ENCODE measurements at regions not wholly inside any gene's neighbourhood (a gene's known extent, or its start where the extent isn't known, plus 50 kb on each side); places are given as distances from the start of the nearest gene placed in this dataset.
"Not testable (repeated sequence)": the region's sequence is repeated elsewhere in the genome, so short reads cannot be mapped to it uniquely, and the experiment has no call there.

DNA sequence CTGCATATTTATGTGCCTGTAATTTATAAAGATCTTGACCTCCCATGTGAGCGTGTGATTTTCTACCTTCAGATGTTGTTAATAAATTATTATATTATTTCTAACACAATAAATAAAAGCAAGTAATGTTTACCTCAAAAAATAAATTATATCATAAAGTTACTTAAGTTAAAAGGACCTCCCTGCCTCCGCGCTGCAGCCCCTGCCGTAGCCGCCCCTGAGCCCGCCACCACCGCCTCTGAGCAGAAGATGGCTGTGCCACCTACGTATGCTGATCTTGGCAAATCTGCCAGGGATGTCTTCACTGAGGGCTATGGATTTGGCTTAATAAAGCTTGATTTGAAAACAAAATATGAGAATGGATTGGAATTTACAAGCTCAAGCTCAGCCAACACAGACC is 119.6 kb upstream of the BRWD3 start:
- DNase-seq: no peak

DNA sequence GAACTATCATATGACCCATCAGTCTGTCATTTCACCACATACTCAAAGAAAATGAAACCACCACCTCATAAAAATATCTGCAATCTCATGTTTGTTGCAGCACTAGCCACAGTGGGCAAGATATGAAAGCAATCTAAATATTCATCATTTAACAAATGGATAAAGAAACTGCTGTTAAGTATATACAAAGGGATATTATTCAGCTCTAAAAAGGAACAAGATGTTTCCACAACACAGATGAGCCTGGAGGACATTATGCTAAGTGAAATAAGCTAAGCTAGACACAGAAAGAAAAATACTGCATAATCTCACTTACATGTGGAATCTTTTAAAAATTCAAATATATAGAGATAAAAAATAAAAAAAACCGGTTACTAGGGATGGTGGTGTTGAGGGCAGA is 108.2 kb upstream of the BRWD3 start:
- no peak for DNase-seq

DNA sequence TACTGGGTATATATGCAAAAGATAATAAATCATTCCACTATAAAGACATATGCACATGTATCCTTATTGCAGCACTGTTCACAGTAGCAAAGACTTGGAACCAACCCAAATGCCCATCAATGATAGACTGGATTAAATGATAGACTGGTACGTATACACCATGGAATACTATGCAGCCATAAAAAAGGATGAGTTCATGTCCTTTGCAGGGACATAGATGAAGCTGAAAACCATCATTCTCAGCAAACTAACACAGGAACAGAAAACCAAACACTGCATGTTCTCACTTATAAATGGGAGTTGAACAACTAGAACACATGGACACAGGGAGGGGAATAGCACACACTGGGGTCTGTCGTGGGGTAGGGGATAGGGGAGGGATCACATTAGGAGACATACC is 102.7 kb upstream of the BRWD3 start:
- not testable (repeated sequence) for DNase-seq

DNA sequence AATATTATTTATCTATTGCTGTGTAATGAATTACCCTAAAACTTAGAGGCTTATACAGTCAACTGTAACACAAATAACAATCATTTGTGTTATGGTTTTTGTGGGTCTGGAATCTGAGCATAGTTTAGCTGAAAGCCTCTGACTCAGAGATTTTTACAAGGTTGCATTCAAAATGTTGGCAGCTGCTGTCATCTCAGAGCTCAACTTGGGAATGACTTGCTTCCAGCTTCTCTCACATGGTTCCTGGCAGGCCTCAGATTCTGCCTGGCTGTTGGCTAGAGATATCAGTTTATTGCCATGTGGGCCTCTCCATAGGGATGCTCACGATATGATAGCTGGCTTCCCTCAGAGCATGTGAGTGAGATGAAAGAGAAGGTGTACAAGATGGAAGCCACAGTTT is 70.2 kb upstream of the BRWD3 start:
- DNase-seq: no peak

DNA sequence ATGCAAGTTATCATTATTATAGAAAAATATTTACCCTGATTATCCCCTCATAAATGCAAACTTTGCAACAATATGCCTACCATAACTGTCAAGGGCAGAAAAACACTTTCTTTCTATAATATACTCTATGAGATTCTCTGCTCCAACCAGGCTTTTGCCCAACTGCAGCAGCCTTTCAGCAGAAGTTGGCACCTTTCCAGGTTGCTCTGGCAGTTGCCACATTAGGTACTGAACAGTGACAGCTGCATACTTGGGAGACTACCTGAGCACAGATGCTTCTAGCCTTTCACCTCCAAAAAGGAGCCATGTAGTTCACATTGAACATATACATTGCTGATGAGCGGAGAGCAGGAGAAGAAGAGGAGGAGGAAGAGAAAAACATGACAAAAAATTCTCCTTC is 69.5 kb upstream of the BRWD3 start:
- peak; percentile 4 for DNase-seq

DNA sequence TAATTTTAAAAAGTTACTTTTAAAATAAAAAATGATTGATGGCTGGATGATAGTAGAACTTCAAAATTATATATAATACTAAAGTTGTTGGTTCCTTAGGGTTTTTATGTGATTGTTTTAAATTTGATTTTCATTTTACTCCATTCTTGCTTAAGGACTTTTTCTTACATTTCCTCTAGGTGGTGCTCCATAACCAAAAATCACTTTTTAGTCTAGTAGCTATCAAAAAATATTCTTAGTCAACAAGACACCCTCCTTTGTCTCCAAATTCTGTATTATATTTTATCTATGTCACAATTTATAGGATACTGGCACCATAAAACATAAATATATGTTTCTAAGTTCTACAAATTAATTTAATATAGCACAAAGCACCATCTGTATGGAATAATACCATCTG is 67.2 kb upstream of the BRWD3 start:
- peak; percentile 12 for DNase-seq
